T-cell (primary cell): ENCODE measurements at regions not wholly inside any gene's neighbourhood (a gene's known extent, or its start where the extent isn't known, plus 50 kb on each side); places are given as distances from the start of the nearest gene placed in this dataset.
"Not testable (repeated sequence)": the region's sequence is repeated elsewhere in the genome, so short reads cannot be mapped to it uniquely, and the experiment has no call there.

ENCODE experiments used
- ATAC-seq, 4 experiments: fragments of 200-7000 bp in 3 of 4; fragments of 150-1000 bp in 1 of 4; cut with Tn5 transposase; replicated peaks in 1 of 4; 1 replicate in 3 of 4; 2 replicates in 1 of 4; pipeline ENCODE4 v1.10.0; 2021; ENCODE audit warnings: moderate library complexity in 3 of 4, mild to moderate bottlenecking in 2 of 4, moderate number of reproducible peaks in 1 of 4
- CTCF ChIA-PET, 2 donors: fragments of 300-600 bp; sonication (Branson Sonifier 250); formaldehyde crosslinking; loops; one replicate each; lab custom pipeline; 2022; ENCODE audit warnings: antibody characterized with exemption in 2 of 2; lab: Charles Lee
- POLR2A ChIA-PET, 2 donors: fragments of 300-600 bp; sonication (Branson Sonifier 250); formaldehyde crosslinking; loops; one replicate each; lab custom pipeline; 2022; ENCODE audit warnings: antibody characterized with exemption in 2 of 2; lab: Charles Lee
- DNase-seq, 35 experiments: peaks; one replicate each; pipeline versions ENCODE4 v3.0.0 to v3.0.0-alpha.2; 2013 to 2023
- H3K27ac ChIP-seq: one replicate; pipeline ENCODE4 v1.5.1; 2013; ENCODE audit warnings: low read length
- H3K27me3 ChIP-seq, 2 experiments: replicated peaks in 1 of 2; 1 replicate in 1 of 2; 2 replicates in 1 of 2; pipeline versions ENCODE4 v1.6.1 to v1.7.0; 2013; ENCODE audit warnings: low read length in 1 of 2, mixed read lengths in 1 of 2; ENCODE audit not compliant: control insufficient read depth in 2 of 2, insufficient read depth in 2 of 2; ENCODE audit errors: extremely low read depth in 1 of 2
- H3K36me3 ChIP-seq, 2 donors: 1 replicate in 1 of 2; 2 replicates in 1 of 2; pipeline versions ENCODE4 v1.6.1 to v1.7.0; 2013; ENCODE audit warnings: low read length in 1 of 2; ENCODE audit not compliant: control insufficient read depth in 2 of 2, insufficient read depth in 1 of 2; ENCODE audit errors: extremely low read depth in 1 of 2
- H3K4me1 ChIP-seq, 2 experiments: 1 replicate in 1 of 2; 2 replicates in 1 of 2; pipeline versions ENCODE4 v1.6.1 to v1.7.0; 2013; ENCODE audit warnings: low read length in 2 of 2, mixed read lengths in 1 of 2; ENCODE audit not compliant: insufficient read depth in 2 of 2, control insufficient read depth in 1 of 2; ENCODE audit errors: extremely low read depth in 1 of 2
- H3K4me3 ChIP-seq, 2 donors: 1 replicate in 1 of 2; 2 replicates in 1 of 2; pipeline versions ENCODE4 v1.5.1 to v1.7.0; 2013; ENCODE audit warnings: mild to moderate bottlenecking in 2 of 2, low read length in 1 of 2, moderate library complexity in 1 of 2; ENCODE audit not compliant: control insufficient read depth in 1 of 2; ENCODE audit errors: extremely low read depth in 1 of 2
- H3K9me3 ChIP-seq: 2 replicates; pipeline ENCODE4 v1.7.0; 2013
- H3K27ac Mint-ChIP-seq, 2 donors: one replicate each; pipeline ENCODE4 v1.8.0; 2020 to 2021; ENCODE audit warnings: mild to moderate bottlenecking in 2 of 2, mixed read lengths in 2 of 2
- H3K27me3 Mint-ChIP-seq, 2 donors: one replicate each; pipeline ENCODE4 v1.8.0; 2021 to 2022; ENCODE audit warnings: mixed read lengths in 2 of 2
- H3K36me3 Mint-ChIP-seq: one replicate; pipeline ENCODE4 v1.8.0; 2021; ENCODE audit warnings: mixed read lengths
- H3K4me1 Mint-ChIP-seq, 3 donors: one replicate each; pipeline ENCODE4 v1.8.0; 2020 to 2022; ENCODE audit warnings: mixed read lengths in 3 of 3, mild to moderate bottlenecking in 1 of 3
- H3K4me3 Mint-ChIP-seq, 3 donors: one replicate each; pipeline ENCODE4 v1.8.0; 2020 to 2022; ENCODE audit warnings: mild to moderate bottlenecking in 3 of 3, mixed read lengths in 3 of 3, moderate library complexity in 3 of 3
- H3K9me3 Mint-ChIP-seq, 3 donors: one replicate each; pipeline ENCODE4 v1.8.0; 2020 to 2022; ENCODE audit warnings: mixed read lengths in 3 of 3
- WGBS: methylation state at CpG from one replicate; pipeline ENCODE4 v1.1.5; 2013; ENCODE audit warnings: missing lambda C conversion rate; ENCODE audit not compliant: insufficient coverage; 5-methylcytosine and 5-hydroxymethylcytosine counted together

GRCh38 chr11:93596171-93596570, 53.0 kb upstream of the SMCO4 start:
- CTCF ChIA-PET, H3K27me3 ChIP-seq, H3K4me1 Mint-ChIP-seq, H3K27me3 Mint-ChIP-seq, H3K4me1 ChIP-seq, H3K27ac ChIP-seq, H3K4me3 ChIP-seq, H3K4me3 Mint-ChIP-seq, H3K27ac Mint-ChIP-seq, H3K36me3 ChIP-seq, H3K9me3 Mint-ChIP-seq, H3K9me3 ChIP-seq, H3K36me3 Mint-ChIP-seq, DNase-seq, ATAC-seq: not testable (repeated sequence)
- no CpG with 5 or more reads among the region's 2 CpGs for WGBS
- POLR2A ChIA-PET: interaction anchor here in 1 of 2 donors (0.7 kb wide), 1 partner anchor 637 kb away, joined by 3 read pairs; no protein-coding TSS in a partner anchor
